Loucy (cell line): ENCODE measurements at regions not wholly inside any gene's neighbourhood (a gene's known extent, or its start where the extent isn't known, plus 50 kb on each side); places are given as distances from the start of the nearest gene placed in this dataset.

Source experiments
- H2AFZ ChIP-seq: fragments of 200-600 bp; sonication (generic); 2 replicates; pipeline ENCODE4 v1.6.0; 2016; ENCODE audit warnings: antibody characterized with exemption, mild to moderate bottlenecking, low read length, moderate library complexity
- H3F3A ChIP-seq: fragments of 200-600 bp; 2 replicates; pipeline ENCODE4 v1.6.0; 2016; ENCODE audit warnings: antibody characterized with exemption, low read depth, mild to moderate bottlenecking
- H3K27me3 ChIP-seq: fragments of 200-600 bp; sonication (generic); 2 replicates; pipeline ENCODE4 v1.6.1; 2014; ENCODE audit warnings: low read length, mild to moderate bottlenecking; ENCODE audit not compliant: insufficient read depth, poor library complexity, severe bottlenecking
- H3K36me3 ChIP-seq: fragments of 200-600 bp; sonication (generic); 2 replicates; pipeline ENCODE4 v1.6.1; 2016; ENCODE audit warnings: low read length; ENCODE audit not compliant: insufficient read depth
- H3K4me1 ChIP-seq: fragments of 200-600 bp; sonication (generic); 2 replicates; pipeline ENCODE4 v1.5.1; 2014; ENCODE audit warnings: low read length, mild to moderate bottlenecking; ENCODE audit not compliant: insufficient read depth, poor library complexity, severe bottlenecking
- H3K4me2 ChIP-seq: fragments of 200-600 bp; sonication (generic); 2 replicates; pipeline ENCODE4 v1.6.0; 2014; ENCODE audit warnings: antibody characterized with exemption, low read length, low read depth, mild to moderate bottlenecking; ENCODE audit not compliant: poor library complexity, severe bottlenecking
- H3K4me3 ChIP-seq: fragments of 200-600 bp; sonication (generic); 2 replicates; pipeline ENCODE4 v1.5.1; 2014; ENCODE audit warnings: low read length, mild to moderate bottlenecking, mixed read lengths; ENCODE audit not compliant: poor library complexity, severe bottlenecking
- H3K79me2 ChIP-seq: fragments of 200-600 bp; sonication (generic); 2 replicates; pipeline ENCODE4 v1.6.1; 2014; ENCODE audit warnings: low read length; ENCODE audit not compliant: insufficient read depth
- H3K9ac ChIP-seq: fragments of 200-600 bp; sonication (generic); 2 replicates; pipeline ENCODE4 v1.6.0; 2014; ENCODE audit warnings: mild to moderate bottlenecking, low read depth, low read length, moderate library complexity; ENCODE audit not compliant: poor library complexity, severe bottlenecking
- H3K9me2 ChIP-seq: fragments of 200-600 bp; sonication (generic); replicated peaks from 2 replicates; pipeline ENCODE4 v1.6.1; 2016; ENCODE audit warnings: low read depth, low read length, mixed read lengths
- H3K9me3 ChIP-seq: fragments of 200-600 bp; sonication (generic); 2 replicates; pipeline ENCODE4 v1.6.1; 2014; ENCODE audit warnings: mild to moderate bottlenecking, antibody characterized with exemption, low read length, low read depth; ENCODE audit not compliant: insufficient read depth
- H4K20me1 ChIP-seq: fragments of 200-600 bp; sonication (generic); 2 replicates; pipeline ENCODE4 v1.6.0; 2014; ENCODE audit warnings: antibody characterized with exemption, low read length, mild to moderate bottlenecking; ENCODE audit not compliant: insufficient read depth, poor library complexity, severe bottlenecking
- CTCF ChIP-seq: fragments of 200-600 bp; sonication (generic); conservative IDR thresholded peaks from 2 replicates; pipeline ENCODE4 v1.5.1; 2014; ENCODE audit warnings: mild to moderate bottlenecking, antibody characterized with exemption, low read length
- EZH2phosphoT487 ChIP-seq: fragments of 200-600 bp; IDR thresholded peaks from 2 replicates; pipeline ENCODE4 v1.6.1; 2018; ENCODE audit warnings: antibody characterized with exemption, mild to moderate bottlenecking, moderate library complexity, borderline replicate concordance

- Histone ChIP-seq H3K4me2 (no peak overlapping the region), H4K20me1 (no peaks in the 10 kb centered on the region), H3K9me3 (no peaks in the 10 kb centered on the region), H3K36me3 (no peaks in the 10 kb centered on the region), H3K9ac (no peak overlapping the region), H2AFZ (no peak overlapping the region), H3K27me3 (no peaks in the 10 kb centered on the region), H3K9me2 (no peaks in the 10 kb centered on the region), H3K4me1 (no peaks in the 10 kb centered on the region), H3K4me3 (no peak overlapping the region), H3F3A (no peaks in the 10 kb centered on the region), H3K79me2 (no peaks in the 10 kb centered on the region)
- no peak for TF ChIP-seq CTCF
- TF ChIP-seq EZH2phosphoT487, result no peak
Measured at GRCh38 chr5:98994611-98995010, 65.8 kb upstream of the CHD1 start.

- no peaks in the 10 kb centered on the region for H3K79me2 ChIP-seq
- H3K4me1 ChIP-seq, result no peaks in the 10 kb centered on the region
- no peaks in the 10 kb centered on the region for H3K36me3 ChIP-seq
- no peaks in the 10 kb centered on the region for H3K27me3 ChIP-seq
- no peaks in the 10 kb centered on the region for H3K9me2 ChIP-seq
- H3K9me3 ChIP-seq, result no peaks in the 10 kb centered on the region
- no peak overlapping the region for H3K4me3 ChIP-seq
- TF ChIP-seq EZH2phosphoT487, result no peak
- no peak for TF ChIP-seq CTCF
- no peaks in the 10 kb centered on the region for H4K20me1 ChIP-seq
- H3K9ac ChIP-seq, result no peak overlapping the region
- no peak overlapping the region for H3K4me2 ChIP-seq
- no peak overlapping the region for H2AFZ ChIP-seq
- H3F3A ChIP-seq, result no peaks in the 10 kb centered on the region
Measured at GRCh38 chr5:98993512-98993911, 64.7 kb upstream of the CHD1 start.

- no peaks in the 10 kb centered on the region for H3K9me3 ChIP-seq
- H3K4me2 ChIP-seq, result no peak overlapping the region
- H3K9me2 ChIP-seq, result no peaks in the 10 kb centered on the region
- no peaks in the 10 kb centered on the region for H3K27me3 ChIP-seq
- H3F3A ChIP-seq, result no peaks in the 10 kb centered on the region
- no peaks in the 10 kb centered on the region for H3K79me2 ChIP-seq
- no peak overlapping the region for H2AFZ ChIP-seq
- no peaks in the 10 kb centered on the region for H3K36me3 ChIP-seq
- no peak overlapping the region for H3K4me3 ChIP-seq
- H3K9ac ChIP-seq, result no peak overlapping the region
- TF ChIP-seq EZH2phosphoT487 (no peak), CTCF (no peak)
- H4K20me1 ChIP-seq, result no peaks in the 10 kb centered on the region
- no peaks in the 10 kb centered on the region for H3K4me1 ChIP-seq
Measured at GRCh38 chr5:98992552-98992951, 63.7 kb upstream of the CHD1 start.
